Spleen (tissue), 11 donors: ENCODE measurements at regions not wholly inside any gene's neighbourhood (a gene's known extent, or its start where the extent isn't known, plus 50 kb on each side); places are given as distances from the start of the nearest gene placed in this dataset.
"Not testable (repeated sequence)": the region's sequence is repeated elsewhere in the genome, so short reads cannot be mapped to it uniquely, and the experiment has no call there.

ENCODE experiments used
- DNase-seq: peaks from one replicate; pipeline ENCODE4 v3.0.0-alpha.2; 2020
- H3K27ac ChIP-seq, 8 donors: fragments of 200-600 bp; sonication (generic) in 7 of 8; 1 replicate in 4 of 8; 2 replicates in 4 of 8; pipeline versions ENCODE4 v1.5.0 to v1.8.0; 2016 to 2021; ENCODE audit warnings: inconsistent platforms in 4 of 8, mild to moderate bottlenecking in 4 of 8, moderate library complexity in 1 of 8
- H3K27me3 ChIP-seq, 7 donors: fragments of 200-600 bp; sonication (generic) in 6 of 7; replicated peaks in 1 of 7; 1 replicate in 4 of 7; 2 replicates in 3 of 7; pipeline versions ENCODE4 v1.5.0 to v1.8.0; 2016 to 2021; ENCODE audit warnings: inconsistent platforms in 3 of 7, mild to moderate bottlenecking in 1 of 7
- H3K36me3 ChIP-seq, 6 donors: fragments of 200-600 bp; sonication (generic) in 5 of 6; 1 replicate in 4 of 6; 2 replicates in 2 of 6; pipeline versions ENCODE4 v1.5.0 to v1.8.0; 2016 to 2021; ENCODE audit warnings: inconsistent platforms in 2 of 6
- H3K4me1 ChIP-seq, 6 donors: fragments of 200-600 bp; sonication (generic) in 5 of 6; 1 replicate in 3 of 6; 2 replicates in 3 of 6; pipeline versions ENCODE4 v1.5.0 to v1.8.0; 2016 to 2021; ENCODE audit warnings: inconsistent platforms in 3 of 6
- H3K4me3 ChIP-seq, 8 donors: fragments of 200-600 bp; sonication (generic) in 7 of 8; 1 replicate in 4 of 8; 2 replicates in 4 of 8; pipeline versions ENCODE4 v1.5.0 to v1.8.0; 2016 to 2021; ENCODE audit warnings: inconsistent platforms in 4 of 8, mild to moderate bottlenecking in 4 of 8, moderate library complexity in 2 of 8
- H3K9me3 ChIP-seq, 8 donors: fragments of 200-600 bp; sonication (generic) in 7 of 8; 1 replicate in 4 of 8; 2 replicates in 4 of 8; pipeline versions ENCODE4 v1.5.0 to v1.8.0; 2016 to 2021; ENCODE audit warnings: inconsistent platforms in 4 of 8
- CTCF ChIP-seq, 11 experiments: fragments of 200-600 bp in 7 of 11; fragments of 450-650 bp in 4 of 11; sonication (generic) in 4 of 11; IDR thresholded peaks in 8 of 11; conservative IDR thresholded peaks in 3 of 11; 1 replicate in 7 of 11; 2 replicates in 4 of 11; pipeline versions ENCODE4 v1.4.0 to v1.8.0; 2016 to 2021; ENCODE audit warnings: antibody characterized with exemption in 11 of 11, inconsistent platforms in 4 of 11, mild to moderate bottlenecking in 1 of 11
- POLR2A ChIP-seq, 3 donors: fragments of 450-650 bp; IDR thresholded peaks; one replicate each; pipeline ENCODE4 v1.5.1; 2017; ENCODE audit warnings: antibody characterized with exemption in 3 of 3, mild to moderate bottlenecking in 1 of 3
- POLR2AphosphoS5 ChIP-seq, 3 donors: sonication (generic); formaldehyde crosslinking; IDR thresholded peaks; one replicate each; pipeline ENCODE4 v1.5.1; 2017; ENCODE audit warnings: antibody characterized with exemption in 3 of 3
- WGBS, 5 donors: extraction: QIAGEN DNeasy Blood & Tissue Kit in 3 of 5; methylation state at CpG; one replicate each; pipeline versions ENCODE4 v1.1.5 to v1.1.7; 2013 to 2018; 5-methylcytosine and 5-hydroxymethylcytosine counted together
- intact Hi-C: fragments of 100-400 bp; cut with DNase I; formaldehyde crosslinking; loops from one replicate; pipeline ENCODE4 v1.15.0; 2023; ENCODE audit warnings: low total_unique reads
- donor health status: healthy with polysubstance abuse.
- donor health status: DM: no; HTN: no; CAD: no; lungs with moderate emphysema.
- donor health status: DM: no; HTN: no; CAD: no.
- donor health status: Bipolar disorder and iron deficiency.
- donor health status: healthy.
- donor health status: DM: no; HTN: no; CAD: no.
- donor health status: DM: yes; HTN: yes; CAD: no.

GRCh38 chr16:87206646-87207451, 110.3 kb downstream of the C16orf95 start:
- H3K36me3 ChIP-seq: no peaks in the 10 kb centered on the region
- intact Hi-C loops: no loop called here
- no peaks in the 10 kb centered on the region for H3K4me1 ChIP-seq
- H3K9me3 ChIP-seq: peaks cover 0 to 4% (median 0%) of the 10 kb centered on the region in 8 donors
- no peak for DNase-seq
- no peak for TF ChIP-seq POLR2A (IDR thresholded peaks at IDR 0.05)
- TF ChIP-seq CTCF (IDR thresholded peaks at IDR 0.05 in 8 of 11, conservative IDR thresholded peaks at IDR 0.05 in 3 of 11): no peak
- TF ChIP-seq POLR2AphosphoS5 (IDR thresholded peaks at IDR 0.05): no peak
- 80 to 91% (median 88%) methylated on average over 14 of the region's 14 CpGs for WGBS, 5 donors
- no peak overlapping the region for H3K27ac ChIP-seq
- no peak overlapping the region for H3K4me3 ChIP-seq
- H3K27me3 ChIP-seq: peaks cover 0 to 8% (median 0%) of the 10 kb centered on the region in 7 donors

GRCh38 chr16:87207509-87207908, 109.7 kb downstream of the C16orf95 start:
- WGBS, 5 donors: 75 to 86% (median 76%) methylated on average over 7 of the region's 7 CpGs
- Histone ChIP-seq H3K36me3 (no peaks in the 10 kb centered on the region), H3K4me1 (no peaks in the 10 kb centered on the region), H3K27me3 (peaks cover 0 to 8% (median 0%) of the 10 kb centered on the region in 7 donors), H3K9me3 (peaks cover 0 to 4% (median 0%) of the 10 kb centered on the region in 8 donors), H3K4me3 (no peak overlapping the region), H3K27ac (no peak overlapping the region)
- intact Hi-C loops: no loop called here
- TF ChIP-seq CTCF (IDR thresholded peaks at IDR 0.05 in 8 of 11, conservative IDR thresholded peaks at IDR 0.05 in 3 of 11) (no peak), POLR2A (IDR thresholded peaks at IDR 0.05) (no peak), POLR2AphosphoS5 (IDR thresholded peaks at IDR 0.05) (no peak)
- no peak for DNase-seq

- intact Hi-C loops: no loop called here
- TF ChIP-seq CTCF (IDR thresholded peaks at IDR 0.05 in 8 of 11, conservative IDR thresholded peaks at IDR 0.05 in 3 of 11) (no peak), POLR2A (IDR thresholded peaks at IDR 0.05) (no peak), POLR2AphosphoS5 (IDR thresholded peaks at IDR 0.05) (no peak)
- no peak for DNase-seq
- H3K9me3 ChIP-seq: peaks cover 0 to 4% (median 0%) of the 10 kb centered on the region in 8 donors
- H3K27me3 ChIP-seq: peaks cover 0 to 8% (median 0%) of the 10 kb centered on the region in 7 donors
- no peak overlapping the region for H3K27ac ChIP-seq
- no peaks in the 10 kb centered on the region for H3K36me3 ChIP-seq
- H3K4me1 ChIP-seq: no peaks in the 10 kb centered on the region
- WGBS, 5 donors: 60 to 92% (median 67%) methylated on average over 2 to 3 of the region's 3 CpGs
- no peak overlapping the region for H3K4me3 ChIP-seq
Measured at GRCh38 chr16:87207965-87208364, 109.2 kb downstream of the C16orf95 start.

GRCh38 chr16:87208968-87209367, 108.2 kb downstream of the C16orf95 start:
- H3K4me3 ChIP-seq, intact Hi-C loops, H3K9me3 ChIP-seq, DNase-seq, H3K27me3 ChIP-seq, H3K4me1 ChIP-seq, H3K27ac ChIP-seq, H3K36me3 ChIP-seq: not testable (repeated sequence)
- 94 to 99% (median 98%) methylated on average over 5 of the region's 5 CpGs for WGBS, 5 donors
